Skeletal muscle satellite cell (primary cell): ENCODE measurements at regions not wholly inside any gene's neighbourhood (a gene's known extent, or its start where the extent isn't known, plus 50 kb on each side); places are given as distances from the start of the nearest gene placed in this dataset.

Source experiments
- H3K27me3 ChIP-seq: 2 replicates; pipeline ENCODE4 v1.7.0; 2013; ENCODE audit warnings: low read length; ENCODE audit not compliant: control insufficient read depth, insufficient read depth
- H3K36me3 ChIP-seq: 2 replicates; pipeline ENCODE4 v1.7.0; 2013; ENCODE audit warnings: mild to moderate bottlenecking, control low read depth, low read length; ENCODE audit not compliant: insufficient read depth
- H3K4me1 ChIP-seq: 2 replicates; pipeline ENCODE4 v1.7.0; 2013; ENCODE audit warnings: low read length; ENCODE audit not compliant: control insufficient read depth, insufficient read depth
- H3K4me2 ChIP-seq: 2 replicates; pipeline ENCODE4 v1.7.0; 2013; ENCODE audit warnings: mild to moderate bottlenecking, low read length
- H3K4me3 ChIP-seq: 2 replicates; pipeline ENCODE4 v1.7.0; 2013; ENCODE audit warnings: low read length
- H3K9ac ChIP-seq: 2 replicates; pipeline ENCODE4 v1.7.0; 2013; ENCODE audit warnings: mild to moderate bottlenecking, low read depth, low read length, moderate library complexity
- H3K9me3 ChIP-seq: replicated peaks from 2 replicates; pipeline ENCODE4 v1.7.0; 2013; ENCODE audit warnings: mild to moderate bottlenecking, control low read depth, low read length

DNA sequence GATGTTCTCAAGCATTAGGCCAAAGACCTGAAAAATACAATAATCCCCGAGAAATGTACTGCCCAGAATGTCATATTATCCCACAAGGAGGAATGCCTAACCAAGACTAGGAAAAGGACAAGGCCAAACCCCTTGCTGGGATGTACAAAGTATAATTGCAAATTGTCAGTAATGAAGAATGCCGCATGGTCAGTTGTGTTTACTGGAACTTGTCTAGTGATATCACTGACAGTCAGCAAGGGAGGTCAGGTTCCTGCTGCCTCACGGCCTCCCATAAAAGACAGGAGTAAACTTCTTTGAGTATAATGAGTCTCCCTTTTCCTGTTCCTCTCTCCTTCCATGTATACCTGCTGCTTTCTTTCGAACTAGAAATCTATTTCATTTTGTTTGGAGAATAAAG lies 222.8 kb downstream of the RHOU start:
- Histone ChIP-seq H3K4me2 (no peak overlapping the region), H3K4me3 (no peak overlapping the region), H3K4me1 (no peaks in the 10 kb centered on the region), H3K9me3 (no peaks in the 10 kb centered on the region), H3K27me3 (peaks cover 5% of the 10 kb centered on the region), H3K36me3 (no peaks in the 10 kb centered on the region), H3K9ac (no peak overlapping the region)

- no peak overlapping the region for H3K4me3 ChIP-seq
- H3K4me1 ChIP-seq = peaks cover 3% of the 10 kb centered on the region
- H3K4me2 ChIP-seq = no peak overlapping the region
- H3K36me3 ChIP-seq = no peaks in the 10 kb centered on the region
- no peak overlapping the region for H3K9ac ChIP-seq
- H3K9me3 ChIP-seq = no peaks in the 10 kb centered on the region
- peaks cover 5% of the 10 kb centered on the region for H3K27me3 ChIP-seq
These were observed 223.5 kb downstream of the RHOU start for GRCh38 chr1:228958741-228959140.

DNA sequence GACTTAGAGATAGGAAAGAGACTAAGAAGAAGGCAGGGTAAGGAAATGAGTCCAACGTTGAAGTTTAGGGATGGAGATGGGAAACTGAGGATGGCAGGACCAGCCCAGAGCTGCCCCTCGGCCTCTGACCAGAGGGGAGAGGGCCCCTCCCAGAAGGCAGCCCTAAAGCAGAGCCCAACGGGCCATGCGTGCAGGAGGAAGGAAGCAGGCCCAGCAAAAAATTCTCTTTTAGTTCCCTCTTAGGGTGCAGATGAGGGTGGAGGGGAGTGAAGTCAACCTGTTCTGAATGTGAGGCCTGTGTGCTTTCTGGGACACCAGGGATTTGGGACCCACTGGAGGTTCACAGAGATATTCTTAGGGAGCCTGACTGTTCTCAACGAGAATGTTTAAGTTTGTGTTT lies 225.4 kb downstream of the RHOU start:
- Histone ChIP-seq H3K4me3 (no peak overlapping the region), H3K9ac (no peak overlapping the region), H3K9me3 (no peaks in the 10 kb centered on the region), H3K36me3 (no peaks in the 10 kb centered on the region), H3K4me2 (no peak overlapping the region), H3K4me1 (peaks cover 14% of the 10 kb centered on the region), H3K27me3 (peaks cover 5% of the 10 kb centered on the region)

DNA sequence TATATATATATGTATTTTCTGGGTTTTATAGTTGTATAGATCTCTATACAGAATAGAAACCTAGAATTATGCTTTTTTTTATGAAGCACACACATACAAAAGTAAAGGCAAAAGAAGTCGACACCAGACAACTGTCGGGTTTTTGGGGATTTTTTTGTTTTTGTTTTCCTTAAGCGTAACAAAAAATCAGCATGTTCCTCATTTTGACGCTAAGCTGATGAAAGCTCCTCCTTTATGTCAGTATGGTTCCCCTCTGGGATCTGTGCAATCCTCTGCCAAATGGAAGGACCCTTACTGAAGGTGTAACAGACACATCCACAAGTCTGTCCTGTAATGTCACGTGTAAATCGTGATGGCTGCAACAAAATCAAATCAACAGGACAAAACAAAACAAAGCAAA lies 226.2 kb downstream of the RHOU start:
- peaks cover 5% of the 10 kb centered on the region for H3K27me3 ChIP-seq
- H3K4me2 ChIP-seq = no peak overlapping the region
- peaks cover 14% of the 10 kb centered on the region for H3K4me1 ChIP-seq
- no peak overlapping the region for H3K4me3 ChIP-seq
- H3K9ac ChIP-seq = no peak overlapping the region
- no peaks in the 10 kb centered on the region for H3K36me3 ChIP-seq
- no peaks in the 10 kb centered on the region for H3K9me3 ChIP-seq

DNA sequence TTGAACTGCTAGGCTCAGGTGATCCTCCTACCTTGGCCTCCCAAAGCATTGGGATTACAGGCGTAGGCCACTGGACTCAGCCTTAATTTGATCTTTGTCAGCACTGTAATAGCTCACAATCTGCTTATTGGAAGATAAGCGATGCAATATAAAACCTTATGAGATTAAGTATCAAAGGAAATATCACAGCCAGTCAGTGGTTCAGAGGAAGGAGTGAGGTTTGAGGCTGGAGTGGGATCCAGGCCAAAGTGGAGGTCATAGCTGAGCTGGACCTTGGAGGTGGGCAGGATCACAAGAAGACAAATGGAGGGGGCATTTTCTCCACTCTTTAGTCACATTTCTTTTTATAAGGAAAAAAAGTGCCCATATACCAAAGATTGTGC lies 228.5 kb downstream of the RHOU start:
- Histone ChIP-seq H3K9me3 (no peaks in the 10 kb centered on the region), H3K27me3 (no peaks in the 10 kb centered on the region), H3K4me2 (peak overlapping the region; percentile 31), H3K36me3 (no peaks in the 10 kb centered on the region), H3K9ac (no peak overlapping the region), H3K4me1 (peaks cover 14% of the 10 kb centered on the region), H3K4me3 (no peak overlapping the region)

GRCh38 chr1:228964178-228965089 lies 229.2 kb downstream of the RHOU start:
- H3K9me3 ChIP-seq = no peaks in the 10 kb centered on the region
- no peaks in the 10 kb centered on the region for H3K36me3 ChIP-seq
- no peak overlapping the region for H3K4me3 ChIP-seq
- H3K27me3 ChIP-seq = no peaks in the 10 kb centered on the region
- peaks cover 14% of the 10 kb centered on the region for H3K4me1 ChIP-seq
- H3K4me2 ChIP-seq = peak overlapping the region; percentile 31
- H3K9ac ChIP-seq = no peak overlapping the region

GRCh38 chr1:228968891-228969606 lies 233.8 kb downstream of the RHOU start:
- Histone ChIP-seq H3K4me1 (peaks cover 7% of the 10 kb centered on the region), H3K4me2 (peak overlapping the region; percentile 57), H3K9me3 (no peaks in the 10 kb centered on the region), H3K27me3 (no peaks in the 10 kb centered on the region), H3K9ac (no peak overlapping the region), H3K4me3 (peak overlapping the region; percentile 49), H3K36me3 (no peaks in the 10 kb centered on the region)

DNA sequence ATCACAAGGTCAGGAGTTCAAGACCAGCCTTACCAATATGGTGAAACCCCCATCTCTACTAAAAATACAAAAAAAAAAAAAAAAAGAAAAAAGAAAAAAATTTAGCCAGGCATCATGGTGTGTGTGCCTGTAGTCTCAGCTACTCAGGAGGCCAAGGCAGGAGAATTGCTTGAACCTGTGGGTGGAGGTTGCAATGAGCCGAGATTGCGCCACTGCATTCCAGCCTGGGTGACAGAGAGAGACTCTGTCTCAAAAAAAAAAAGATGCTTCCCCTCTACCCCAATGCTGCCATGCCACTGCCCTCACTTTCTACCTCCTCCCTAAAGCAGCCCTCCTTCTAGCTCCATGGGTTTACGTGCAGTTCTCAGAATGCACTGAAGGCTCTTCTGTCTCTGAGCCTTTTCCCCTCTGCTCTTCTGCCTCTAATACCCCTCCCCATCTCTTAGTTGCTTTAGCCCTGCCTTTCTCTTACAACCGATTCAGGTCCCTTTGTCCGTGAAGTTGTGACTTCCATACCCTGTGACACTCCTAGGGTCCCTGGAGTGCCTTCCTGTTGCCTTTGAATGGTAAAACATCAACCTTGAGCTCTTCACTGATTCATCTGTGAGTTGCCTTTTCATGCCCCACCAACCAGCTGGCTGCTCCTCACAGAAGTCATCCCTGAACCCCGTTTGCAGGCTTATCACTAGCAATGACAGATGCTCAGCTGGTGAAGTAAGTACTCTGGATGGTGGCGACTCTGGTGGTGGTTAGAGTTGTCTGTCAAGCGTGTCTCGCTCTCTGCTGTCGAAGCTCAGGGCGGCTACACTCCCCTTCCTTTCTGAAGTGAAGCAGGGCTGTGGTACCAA lies 234.9 kb downstream of the RHOU start:
- H3K9me3 ChIP-seq = no peaks in the 10 kb centered on the region
- no peaks in the 10 kb centered on the region for H3K27me3 ChIP-seq
- H3K4me3 ChIP-seq = no peak overlapping the region
- H3K9ac ChIP-seq = no peak overlapping the region
- H3K4me1 ChIP-seq = no peaks in the 10 kb centered on the region
- H3K36me3 ChIP-seq = no peaks in the 10 kb centered on the region
- no peak overlapping the region for H3K4me2 ChIP-seq

GRCh38 chr1:228972576-228972975 lies 237.3 kb downstream of the RHOU start:
- no peak overlapping the region for H3K4me3 ChIP-seq

GRCh38 chr1:228974273-228974672 lies 239.0 kb downstream of the RHOU start:
- Histone ChIP-seq H3K9me3 (no peaks in the 10 kb centered on the region), H3K9ac (no peak overlapping the region), H3K4me3 (no peak overlapping the region), H3K27me3 (peaks cover 3% of the 10 kb centered on the region), H3K4me2 (no peak overlapping the region), H3K36me3 (no peaks in the 10 kb centered on the region), H3K4me1 (no peaks in the 10 kb centered on the region)

More at GRCh38 chr1:228972576-228972975, 237.3 kb downstream of the RHOU start:
- no peaks in the 10 kb centered on the region for H3K36me3 ChIP-seq
- H3K4me1 ChIP-seq = no peaks in the 10 kb centered on the region
- no peak overlapping the region for H3K4me2 ChIP-seq
- H3K9me3 ChIP-seq = no peaks in the 10 kb centered on the region
- H3K27me3 ChIP-seq = no peaks in the 10 kb centered on the region
- no peak overlapping the region for H3K9ac ChIP-seq

DNA sequence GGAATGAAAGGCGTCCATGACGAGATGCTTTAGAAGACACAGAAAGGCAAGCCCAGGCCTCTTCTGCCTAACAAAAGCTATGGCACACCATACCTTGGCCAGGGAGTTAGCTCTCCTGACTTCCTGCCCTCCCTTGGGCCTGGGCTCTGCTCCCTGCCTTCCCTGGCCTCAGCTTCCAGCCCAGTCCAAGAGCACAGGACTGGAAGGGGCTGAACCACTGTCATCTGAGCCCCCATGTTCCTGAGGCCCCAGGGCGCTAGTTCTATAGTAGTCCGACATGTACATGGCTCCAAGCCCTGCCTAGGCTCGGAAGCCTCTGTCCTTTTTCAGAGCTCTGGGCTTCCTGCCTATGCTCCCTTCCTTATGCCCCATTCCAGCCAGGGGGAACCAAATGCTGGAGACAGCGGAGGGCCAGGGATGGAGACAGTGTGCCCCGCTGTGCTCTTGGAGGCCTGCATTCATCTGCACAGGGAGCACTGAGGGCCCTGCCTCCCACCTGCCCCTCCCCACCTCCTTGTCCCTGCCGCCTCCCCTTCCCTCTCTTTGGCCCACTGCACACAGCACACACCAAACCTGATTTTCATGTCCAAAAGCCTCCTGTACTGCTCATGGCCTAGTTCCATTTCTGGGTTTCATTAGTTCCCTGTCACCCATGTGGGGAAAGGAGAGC lies 240.1 kb downstream of the RHOU start:
- H3K4me1 ChIP-seq = no peaks in the 10 kb centered on the region
- H3K9me3 ChIP-seq = no peaks in the 10 kb centered on the region

More for the DNA sequence above, 240.1 kb downstream of the RHOU start:
- H3K4me2 ChIP-seq = no peak overlapping the region
- no peaks in the 10 kb centered on the region for H3K36me3 ChIP-seq
- H3K9ac ChIP-seq = no peak overlapping the region
- H3K27me3 ChIP-seq = peaks cover 4% of the 10 kb centered on the region
- H3K4me3 ChIP-seq = no peak overlapping the region
